Retinal pigment epithelial cell (primary cell): ENCODE measurements at regions not wholly inside any gene's neighbourhood (a gene's known extent, or its start where the extent isn't known, plus 50 kb on each side); places are given as distances from the start of the nearest gene placed in this dataset.

Experiments used
- DNase-seq: peaks from one replicate; pipeline ENCODE4 v3.0.0-alpha.2; 2010; ENCODE audit warnings: low read depth
- H3K4me3 ChIP-seq: 2 replicates; pipeline ENCODE4 v1.5.1; 2011; ENCODE audit warnings: mild to moderate bottlenecking, low read length, control low read depth, moderate library complexity
- TF ChIP-seq, protein P1 (sequence below): conservative IDR thresholded peaks from 2 replicates; pipeline ENCODE4 v1.5.1; 2011; ENCODE audit warnings: low read depth, low read length, control low read depth, inconsistent platforms

DNA sequence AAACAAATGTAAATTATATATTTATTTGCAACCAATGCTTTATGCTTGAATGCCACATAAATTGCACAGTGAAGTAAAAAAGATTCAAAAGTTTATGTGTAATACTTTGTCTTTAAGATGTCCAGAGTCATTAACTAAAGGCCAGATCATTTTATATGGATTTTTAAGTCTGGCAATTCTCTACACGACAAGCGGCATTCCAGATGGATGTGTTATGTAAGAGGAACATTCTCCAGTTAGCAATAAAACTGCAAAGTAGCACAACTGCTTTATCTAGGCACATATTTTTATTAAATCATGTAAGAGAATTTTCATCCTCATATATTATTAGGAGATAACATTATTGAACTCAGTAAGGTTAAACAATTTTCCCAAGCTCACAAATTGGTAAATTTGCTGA, 1717.7 kb upstream of the SEL1L start:
- TF ChIP-seq, protein P1, sequence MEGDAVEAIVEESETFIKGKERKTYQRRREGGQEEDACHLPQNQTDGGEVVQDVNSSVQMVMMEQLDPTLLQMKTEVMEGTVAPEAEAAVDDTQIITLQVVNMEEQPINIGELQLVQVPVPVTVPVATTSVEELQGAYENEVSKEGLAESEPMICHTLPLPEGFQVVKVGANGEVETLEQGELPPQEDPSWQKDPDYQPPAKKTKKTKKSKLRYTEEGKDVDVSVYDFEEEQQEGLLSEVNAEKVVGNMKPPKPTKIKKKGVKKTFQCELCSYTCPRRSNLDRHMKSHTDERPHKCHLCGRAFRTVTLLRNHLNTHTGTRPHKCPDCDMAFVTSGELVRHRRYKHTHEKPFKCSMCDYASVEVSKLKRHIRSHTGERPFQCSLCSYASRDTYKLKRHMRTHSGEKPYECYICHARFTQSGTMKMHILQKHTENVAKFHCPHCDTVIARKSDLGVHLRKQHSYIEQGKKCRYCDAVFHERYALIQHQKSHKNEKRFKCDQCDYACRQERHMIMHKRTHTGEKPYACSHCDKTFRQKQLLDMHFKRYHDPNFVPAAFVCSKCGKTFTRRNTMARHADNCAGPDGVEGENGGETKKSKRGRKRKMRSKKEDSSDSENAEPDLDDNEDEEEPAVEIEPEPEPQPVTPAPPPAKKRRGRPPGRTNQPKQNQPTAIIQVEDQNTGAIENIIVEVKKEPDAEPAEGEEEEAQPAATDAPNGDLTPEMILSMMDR = no peak
- H3K4me3 ChIP-seq = no peak overlapping the region
- no peak for DNase-seq

DNA sequence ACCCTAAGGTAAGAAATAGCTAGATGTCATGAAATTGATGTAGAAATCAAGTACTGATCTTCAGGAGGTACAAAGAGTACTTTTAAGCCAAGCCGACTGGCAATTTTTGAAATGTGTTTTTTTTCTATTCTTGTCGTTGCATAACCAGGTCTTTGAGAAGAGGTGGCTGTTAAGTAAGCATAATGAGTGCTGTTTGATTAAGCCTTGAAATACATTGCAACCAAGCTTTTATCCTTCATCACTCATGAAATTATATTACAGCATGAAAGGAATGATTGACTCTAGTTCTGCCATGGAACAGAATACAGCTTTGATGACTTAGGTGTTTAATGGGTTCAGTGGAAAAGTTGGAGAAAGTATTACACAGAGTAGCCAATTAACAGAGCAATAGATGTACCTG, 1720.2 kb upstream of the SEL1L start:
- TF ChIP-seq, protein P1 = no peak
- no peak overlapping the region for H3K4me3 ChIP-seq
- no peak for DNase-seq

GRCh38 chr14:83255015-83255726, 1721.5 kb upstream of the SEL1L start:
- no peak for DNase-seq
- TF ChIP-seq, protein P1 = no peak
- no peak overlapping the region for H3K4me3 ChIP-seq

DNA sequence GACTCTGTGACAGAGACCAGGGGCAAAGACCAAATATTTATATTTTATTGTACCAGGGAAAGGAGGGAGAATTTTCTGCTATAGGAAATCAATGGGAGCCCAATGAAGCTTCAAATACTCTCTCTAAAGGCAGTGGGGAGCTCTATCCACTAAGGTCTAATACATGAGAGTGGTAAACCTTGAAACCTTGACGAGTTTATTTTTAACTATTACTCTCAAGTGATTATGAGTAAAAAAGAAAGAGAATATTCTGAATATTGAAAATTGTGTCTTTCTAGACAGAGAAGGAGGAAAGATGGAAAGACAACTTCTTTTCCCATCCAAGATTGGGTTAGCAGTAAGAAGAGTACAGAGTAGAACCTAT, 1722.1 kb upstream of the SEL1L start:
- no peak for DNase-seq
- TF ChIP-seq, protein P1 = no peak
- H3K4me3 ChIP-seq = no peak overlapping the region

DNA sequence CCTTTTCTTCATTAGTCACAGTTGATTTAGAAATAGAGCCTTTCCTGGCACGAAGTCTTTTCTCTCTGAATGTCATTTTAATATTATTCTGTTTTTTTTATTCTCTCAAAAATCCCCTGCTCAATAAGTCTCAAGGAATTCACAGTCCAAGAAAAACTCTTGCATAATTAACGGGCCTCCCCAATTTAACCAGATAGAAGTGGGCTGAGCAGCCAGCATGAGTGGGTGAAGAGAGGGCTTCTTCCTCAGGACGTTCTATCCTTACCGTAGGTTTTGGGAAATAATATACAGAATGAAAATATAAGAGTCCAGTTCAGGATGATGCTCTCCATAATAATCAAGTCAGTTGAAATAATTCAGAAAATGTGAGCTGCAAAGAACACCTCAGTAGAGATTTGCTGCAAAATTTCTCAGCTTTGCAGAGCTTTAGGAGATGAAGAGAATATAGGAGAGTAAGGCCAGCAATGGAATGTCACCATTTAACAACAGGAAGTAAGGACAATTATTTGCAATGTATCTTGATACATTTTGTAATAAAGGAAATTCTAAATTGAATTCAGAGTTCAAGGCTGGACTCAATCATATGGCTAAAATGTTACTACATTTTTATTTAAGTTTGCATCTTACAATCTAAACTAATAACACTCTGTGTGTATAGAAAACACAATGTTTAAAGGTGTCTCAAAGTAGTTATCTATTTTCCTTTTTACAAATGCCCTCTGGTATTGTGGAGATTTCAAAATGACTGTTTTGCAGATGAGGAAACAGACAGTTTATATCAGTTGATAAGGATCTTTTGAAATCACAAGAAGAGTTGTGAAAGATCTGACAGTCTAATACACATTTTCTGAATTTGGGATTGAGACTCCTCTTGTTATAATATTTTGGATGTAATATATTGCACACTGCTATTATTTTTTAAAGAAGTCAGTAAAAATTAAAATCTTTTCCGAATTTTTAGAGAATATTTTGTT, 1724.1 kb upstream of the SEL1L start:
- TF ChIP-seq, protein P1 = no peak
- no peak for DNase-seq
- H3K4me3 ChIP-seq = no peak overlapping the region

DNA sequence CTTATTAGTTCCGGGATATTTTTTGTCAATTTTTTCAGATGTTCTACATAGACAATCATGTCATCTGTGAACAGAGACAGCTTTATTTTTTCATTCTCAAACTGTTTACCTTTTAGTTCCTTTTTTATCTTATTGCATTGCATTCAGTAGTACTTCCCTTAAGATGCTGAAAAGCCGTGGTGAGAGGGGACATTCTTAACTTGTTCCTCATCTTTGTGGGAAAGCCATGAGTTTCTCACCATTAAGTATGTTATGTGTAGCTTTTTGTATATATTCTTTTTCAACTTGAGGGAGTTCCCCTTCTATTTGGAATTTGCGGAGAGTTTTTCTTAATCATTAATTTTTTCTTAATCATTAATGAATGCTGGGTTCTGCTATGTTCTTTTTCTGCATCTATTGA, 1727.1 kb upstream of the SEL1L start:
- DNase-seq = no peak

More for the DNA sequence above, 1727.1 kb upstream of the SEL1L start:
- TF ChIP-seq, protein P1 = no peak
- H3K4me3 ChIP-seq = no peak overlapping the region
